ENCODE measurements at regions not wholly inside any gene's neighbourhood (a gene's known extent, or its start where the extent isn't known, plus 50 kb on each side); places are given as distances from the start of the nearest gene placed in this dataset.

DNA sequence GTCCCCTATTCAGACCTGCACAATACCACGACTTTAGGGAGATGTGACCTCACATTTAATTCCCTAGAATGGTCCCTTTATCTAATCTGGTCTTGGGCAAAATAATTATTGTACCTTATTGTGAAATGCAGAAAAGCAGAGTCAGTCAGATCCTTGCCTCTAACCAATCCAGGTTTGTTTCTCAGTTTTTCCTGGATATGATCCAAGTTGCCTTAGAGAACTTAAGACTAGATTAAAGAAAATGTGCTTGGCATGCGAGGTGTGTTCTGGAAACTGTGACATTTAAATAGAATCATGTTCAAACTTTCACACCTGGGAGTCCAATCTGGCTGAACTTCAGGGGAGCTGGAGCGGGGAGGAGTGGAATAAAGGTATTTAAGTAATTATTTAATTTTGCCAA lies 696.2 kb downstream of the DNAH5 start:
- Histone ChIP-seq H3K4me2 (ENCODE audit: insufficient read depth, insufficient read length, low read length) (no peak overlapping the region), H3K9me3 (ENCODE audit: control insufficient read depth, low read depth, low read length) (peaks cover 4% of the 10 kb centered on the region), H3K23me2 (ENCODE audit: insufficient read length, low read depth, low read length, poor library complexity, severe bottlenecking) (no peaks in the 10 kb centered on the region), H3K79me2 (ENCODE audit: insufficient read depth, low read length) (no peaks in the 10 kb centered on the region), H3K18ac (ENCODE audit: insufficient read length, low read depth, low read length) (no peak overlapping the region), H3K4ac (ENCODE audit: low read depth, low read length) (no peak overlapping the region), H4K91ac (ENCODE audit: insufficient read length, low read depth, low read length) (no peak overlapping the region), H3K4me1 (ENCODE audit: insufficient read depth, low read length) (peaks cover 3% of the 10 kb centered on the region; the same call in 1 of the 2 replicates), H3K9ac (ENCODE audit: extremely low read depth, insufficient read length, low read length) (no peak overlapping the region), H2BK12ac (ENCODE audit: insufficient read length, low read depth, low read length) (no peak overlapping the region), H2AFZ (ENCODE audit: low read length) (no peak overlapping the region), H4K20me1 (ENCODE audit: control insufficient read depth, insufficient read depth, insufficient read length) (no peaks in the 10 kb centered on the region), H2BK5ac (ENCODE audit: insufficient read length, low read length) (no peak overlapping the region), H4K5ac (ENCODE audit: insufficient read length, low read depth, low read length) (no peak overlapping the region), H4K8ac (replicated peaks; ENCODE audit: insufficient read length, low read depth, low read length) (no peak overlapping the region), H3K23ac (ENCODE audit: insufficient read length, low read depth, low read length) (no peak overlapping the region), H2AK5ac (ENCODE audit: insufficient read length, low read length) (no peak overlapping the region), H2BK20ac (ENCODE audit: low read depth, low read length, poor library complexity, severe bottlenecking) (no peak overlapping the region), H2BK15ac (ENCODE audit: low read depth, low read length) (no peak overlapping the region), H2BK120ac (ENCODE audit: low read depth, low read length, poor library complexity, severe bottlenecking) (no peak overlapping the region), H3T11ph (ENCODE audit: low read length) (no peak overlapping the region), H3K56ac (ENCODE audit: insufficient read length, low read depth, low read length) (no peak overlapping the region), H3K79me1 (ENCODE audit: insufficient read depth, low read depth, low read length, poor library complexity, severe bottlenecking) (no peaks in the 10 kb centered on the region), H3K14ac (ENCODE audit: insufficient read depth, low read length) (no peak overlapping the region), H3K27me3 (ENCODE audit: insufficient read depth, low read length) (no peaks in the 10 kb centered on the region), H3K27ac (ENCODE audit: insufficient read length, low read depth, low read length) (no peak overlapping the region)
- Mint-ChIP-seq H3K9me3 (peaks cover 6 to 14% of the 10 kb centered on the region in 2 experiments; a peak in 3 of 5 replicates), H3K4me1 (peaks cover 19 to 27% of the 10 kb centered on the region in 2 experiments), H3K36me3 (ENCODE audit: insufficient read depth in 1 of 3, low read depth in 3 of 3) (peaks cover 0 to 9% (median 0%) of the 10 kb centered on the region in 3 experiments; a peak in 4 of 7 replicates), H3K27ac (no peak overlapping the region), H3K27me3 (ENCODE audit: low read depth) (no peaks in the 10 kb centered on the region), H3K4me3 (no peak overlapping the region)
- no peak for DNase-seq
- WGBS (ENCODE audit: extremely low coverage, insufficient read length, low lambda C conversion rate), result no CpG with 5 or more reads among the region's 3 CpGs
- TF ChIP-seq, protein P1, sequence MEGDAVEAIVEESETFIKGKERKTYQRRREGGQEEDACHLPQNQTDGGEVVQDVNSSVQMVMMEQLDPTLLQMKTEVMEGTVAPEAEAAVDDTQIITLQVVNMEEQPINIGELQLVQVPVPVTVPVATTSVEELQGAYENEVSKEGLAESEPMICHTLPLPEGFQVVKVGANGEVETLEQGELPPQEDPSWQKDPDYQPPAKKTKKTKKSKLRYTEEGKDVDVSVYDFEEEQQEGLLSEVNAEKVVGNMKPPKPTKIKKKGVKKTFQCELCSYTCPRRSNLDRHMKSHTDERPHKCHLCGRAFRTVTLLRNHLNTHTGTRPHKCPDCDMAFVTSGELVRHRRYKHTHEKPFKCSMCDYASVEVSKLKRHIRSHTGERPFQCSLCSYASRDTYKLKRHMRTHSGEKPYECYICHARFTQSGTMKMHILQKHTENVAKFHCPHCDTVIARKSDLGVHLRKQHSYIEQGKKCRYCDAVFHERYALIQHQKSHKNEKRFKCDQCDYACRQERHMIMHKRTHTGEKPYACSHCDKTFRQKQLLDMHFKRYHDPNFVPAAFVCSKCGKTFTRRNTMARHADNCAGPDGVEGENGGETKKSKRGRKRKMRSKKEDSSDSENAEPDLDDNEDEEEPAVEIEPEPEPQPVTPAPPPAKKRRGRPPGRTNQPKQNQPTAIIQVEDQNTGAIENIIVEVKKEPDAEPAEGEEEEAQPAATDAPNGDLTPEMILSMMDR (conservative IDR thresholded peaks at IDR 0.05), result no peak
